ENCODE measurements at regions not wholly inside any gene's neighbourhood (a gene's known extent, or its start where the extent isn't known, plus 50 kb on each side); places are given as distances from the start of the nearest gene placed in this dataset.

- peaks cover 12% of the 10 kb centered on the region for H3K4me1 Mint-ChIP-seq (ENCODE audit: low read depth)
- DNase-seq: no peak
- H3K4me3 Mint-ChIP-seq: no peak overlapping the region
- H3K27ac Mint-ChIP-seq: no peak overlapping the region
- no peaks in the 10 kb centered on the region for H3K27me3 Mint-ChIP-seq
- no peaks in the 10 kb centered on the region for H3K9me3 Mint-ChIP-seq
- no peaks in the 10 kb centered on the region for H3K36me3 Mint-ChIP-seq (ENCODE audit: low read depth)
Measured at GRCh38 chr6:128572294-128572693, 51.9 kb upstream of the PTPRK start.

DNA sequence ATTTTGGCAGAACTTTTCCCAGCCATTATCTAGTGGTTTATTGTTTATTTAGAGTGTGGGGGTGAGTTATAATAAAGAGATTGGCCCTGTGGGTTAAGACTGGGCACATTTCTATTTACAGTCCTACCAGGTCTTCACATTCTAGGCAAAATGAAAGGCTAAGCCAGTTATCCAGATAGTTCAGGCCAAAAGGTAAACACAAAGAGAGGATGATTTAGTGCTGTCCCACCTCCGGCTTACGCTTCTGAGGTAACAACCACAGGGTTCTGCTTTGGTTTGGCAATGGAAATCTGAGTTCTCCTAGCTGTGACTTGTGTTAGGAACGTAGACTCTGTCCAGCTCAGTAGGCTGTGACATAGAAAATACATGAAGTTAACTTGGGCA lies 50.3 kb upstream of the PTPRK start:
- DNase-seq: no peak

DNA sequence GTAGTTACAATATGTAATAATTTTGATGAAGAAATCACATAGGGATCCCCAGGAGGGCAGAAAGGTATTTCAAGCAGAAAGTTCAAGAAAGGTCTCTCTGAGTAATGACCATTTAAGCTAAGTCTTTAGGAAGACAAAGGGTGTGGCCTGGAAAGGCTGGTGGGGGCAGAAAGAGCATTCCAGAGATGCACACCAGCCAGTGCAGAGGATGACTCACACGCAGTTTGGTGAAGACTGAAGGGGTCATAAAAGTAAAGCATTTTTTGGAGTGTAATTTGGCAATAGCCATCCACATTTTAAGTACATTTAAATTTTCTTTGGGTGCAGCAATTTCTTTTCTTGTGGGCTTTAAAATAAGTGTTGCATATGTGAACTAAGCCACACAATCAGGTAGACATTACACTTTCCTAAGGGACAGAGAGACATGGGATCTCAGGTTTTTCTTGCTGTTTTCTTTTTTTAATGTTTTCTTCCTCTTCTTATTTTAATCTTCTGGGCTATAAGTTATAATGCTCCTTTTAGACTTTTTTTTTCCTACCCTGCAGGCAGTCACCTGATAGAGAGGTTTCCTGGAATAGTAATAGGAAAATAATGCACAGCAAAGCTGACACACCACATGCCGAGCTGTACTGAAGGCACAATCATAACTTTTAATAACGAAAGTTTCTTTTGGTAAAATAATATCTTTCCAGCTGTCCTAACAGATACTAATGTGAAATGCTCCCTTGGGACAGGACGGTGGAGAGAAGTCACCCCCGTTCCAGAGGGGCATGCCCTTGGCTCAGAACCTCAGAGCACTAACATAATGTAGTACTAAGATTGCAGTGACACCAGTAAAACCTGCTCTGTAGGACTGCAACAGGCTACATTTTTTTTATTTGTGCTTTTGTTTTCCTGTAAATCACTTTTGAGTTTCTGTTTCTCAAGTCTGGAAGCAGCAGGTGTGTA lies 49.6 kb upstream of the PTPRK start:
- no peak for DNase-seq
- Mint-ChIP-seq H3K4me1 (ENCODE audit: low read depth) (peaks cover 1% of the 10 kb centered on the region), H3K4me3 (no peak overlapping the region), H3K27ac (no peak overlapping the region), H3K36me3 (ENCODE audit: low read depth) (no peaks in the 10 kb centered on the region), H3K27me3 (no peaks in the 10 kb centered on the region), H3K9me3 (no peaks in the 10 kb centered on the region)

More for the DNA sequence above, 50.3 kb upstream of the PTPRK start:
- no peaks in the 10 kb centered on the region for H3K36me3 Mint-ChIP-seq (ENCODE audit: low read depth)
- H3K27me3 Mint-ChIP-seq: no peaks in the 10 kb centered on the region
- no peaks in the 10 kb centered on the region for H3K9me3 Mint-ChIP-seq
- no peak overlapping the region for H3K27ac Mint-ChIP-seq
- H3K4me1 Mint-ChIP-seq (ENCODE audit: low read depth): peaks cover 6% of the 10 kb centered on the region
- no peak overlapping the region for H3K4me3 Mint-ChIP-seq

All from activated T-cell treated with anti-CD3 and anti-CD28 coated beads, Interleukin-2, amount 50 U/mL, for 24 hours (primary cell).